PFSK-1 (cell line): ENCODE measurements at regions not wholly inside any gene's neighbourhood (a gene's known extent, or its start where the extent isn't known, plus 50 kb on each side); places are given as distances from the start of the nearest gene placed in this dataset.

Experiments used
- FOXP2 ChIP-seq: optimal IDR thresholded peaks from 2 replicates; pipeline ENCODE3; 2011; ENCODE audit warnings: borderline replicate concordance, control low read depth, inconsistent platforms; ENCODE audit not compliant: insufficient read depth; ENCODE audit errors: extremely low read length, extremely low read depth
- POLR2AphosphoS5 ChIP-seq: IDR thresholded peaks from 2 replicates; pipeline ENCODE4 v1.6.1; 2012; ENCODE audit warnings: low read depth, mild to moderate bottlenecking, control low read depth, low read length, moderate library complexity
- SIN3A ChIP-seq: IDR thresholded peaks from 2 replicates; pipeline ENCODE4 v1.6.1; 2012; ENCODE audit warnings: mild to moderate bottlenecking, low read length, moderate library complexity, borderline replicate concordance; ENCODE audit not compliant: insufficient read depth
- TAF1 ChIP-seq: IDR thresholded peaks from 2 replicates; pipeline ENCODE4 v1.6.1; 2012; ENCODE audit warnings: low read length, control low read depth, borderline replicate concordance; ENCODE audit not compliant: insufficient read depth
- TF ChIP-seq, protein P1 (sequence below), 2 experiments: IDR thresholded peaks; 2 replicates each; pipeline versions ENCODE4 v1.6.1 to v1.8.0; 2011 to 2012; ENCODE audit warnings: low read depth in 2 of 2, low read length in 2 of 2, control low read depth in 1 of 2, inconsistent platforms in 1 of 2, mild to moderate bottlenecking in 1 of 2, moderate library complexity in 1 of 2; ENCODE audit not compliant: insufficient read depth in 1 of 2

DNA sequence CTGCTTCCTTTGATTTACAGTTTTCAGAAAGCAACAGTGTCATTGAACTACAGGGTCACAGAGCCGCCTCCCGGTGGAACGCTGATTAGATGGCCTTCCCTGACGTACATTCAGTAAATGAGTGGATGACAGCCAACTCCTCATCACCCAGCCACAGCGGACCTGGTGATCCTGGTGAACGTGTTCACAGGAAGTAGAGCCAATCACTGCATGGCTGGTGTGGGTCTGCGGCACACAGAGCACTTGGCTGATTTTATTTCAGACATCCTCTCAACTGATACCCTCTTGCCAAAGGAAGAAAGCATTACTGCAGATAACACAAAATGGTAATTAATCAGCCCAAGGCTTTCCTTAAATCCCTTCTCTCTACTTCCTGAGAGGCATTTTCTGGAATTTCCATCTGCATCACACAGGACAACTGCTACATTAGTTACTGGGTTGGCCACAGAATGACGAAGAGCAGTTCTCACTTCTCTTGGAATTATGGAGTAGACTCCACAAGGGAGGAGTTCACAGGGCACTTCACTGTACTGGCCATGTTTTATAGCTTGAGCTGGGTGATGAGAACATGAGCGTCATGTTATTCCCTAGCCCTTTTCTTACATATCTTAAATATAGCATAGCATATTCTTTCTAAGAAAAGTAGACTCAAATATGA lies 84.0 kb upstream of the SLC7A1 start:
- no peak for TF ChIP-seq FOXP2
- TF ChIP-seq TAF1 = no peak
- TF ChIP-seq, protein P1, sequence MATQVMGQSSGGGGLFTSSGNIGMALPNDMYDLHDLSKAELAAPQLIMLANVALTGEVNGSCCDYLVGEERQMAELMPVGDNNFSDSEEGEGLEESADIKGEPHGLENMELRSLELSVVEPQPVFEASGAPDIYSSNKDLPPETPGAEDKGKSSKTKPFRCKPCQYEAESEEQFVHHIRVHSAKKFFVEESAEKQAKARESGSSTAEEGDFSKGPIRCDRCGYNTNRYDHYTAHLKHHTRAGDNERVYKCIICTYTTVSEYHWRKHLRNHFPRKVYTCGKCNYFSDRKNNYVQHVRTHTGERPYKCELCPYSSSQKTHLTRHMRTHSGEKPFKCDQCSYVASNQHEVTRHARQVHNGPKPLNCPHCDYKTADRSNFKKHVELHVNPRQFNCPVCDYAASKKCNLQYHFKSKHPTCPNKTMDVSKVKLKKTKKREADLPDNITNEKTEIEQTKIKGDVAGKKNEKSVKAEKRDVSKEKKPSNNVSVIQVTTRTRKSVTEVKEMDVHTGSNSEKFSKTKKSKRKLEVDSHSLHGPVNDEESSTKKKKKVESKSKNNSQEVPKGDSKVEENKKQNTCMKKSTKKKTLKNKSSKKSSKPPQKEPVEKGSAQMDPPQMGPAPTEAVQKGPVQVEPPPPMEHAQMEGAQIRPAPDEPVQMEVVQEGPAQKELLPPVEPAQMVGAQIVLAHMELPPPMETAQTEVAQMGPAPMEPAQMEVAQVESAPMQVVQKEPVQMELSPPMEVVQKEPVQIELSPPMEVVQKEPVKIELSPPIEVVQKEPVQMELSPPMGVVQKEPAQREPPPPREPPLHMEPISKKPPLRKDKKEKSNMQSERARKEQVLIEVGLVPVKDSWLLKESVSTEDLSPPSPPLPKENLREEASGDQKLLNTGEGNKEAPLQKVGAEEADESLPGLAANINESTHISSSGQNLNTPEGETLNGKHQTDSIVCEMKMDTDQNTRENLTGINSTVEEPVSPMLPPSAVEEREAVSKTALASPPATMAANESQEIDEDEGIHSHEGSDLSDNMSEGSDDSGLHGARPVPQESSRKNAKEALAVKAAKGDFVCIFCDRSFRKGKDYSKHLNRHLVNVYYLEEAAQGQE (IDR thresholded peaks at IDR 0.05; ENCODE audit: insufficient read depth in 1 of 2, low read depth in 2 of 2, low read length in 2 of 2) = no peak
- no peak for TF ChIP-seq SIN3A
- no peak for TF ChIP-seq POLR2AphosphoS5
